H1 (cell line): ENCODE measurements at regions not wholly inside any gene's neighbourhood (a gene's known extent, or its start where the extent isn't known, plus 50 kb on each side); places are given as distances from the start of the nearest gene placed in this dataset.

Experiments used
- CTCF ChIA-PET: fragments of 300-600 bp; sonication (Branson Sonifier 250); formaldehyde crosslinking; loops from one replicate; lab custom pipeline; 2021; ENCODE audit not compliant: partially characterized antibody; lab: Charles Lee
- POLR2A ChIA-PET: fragments of 300-600 bp; sonication (Branson Sonifier 250); formaldehyde crosslinking; loops from one replicate; lab custom pipeline; 2021; ENCODE audit warnings: inconsistent platforms; ENCODE audit not compliant: partially characterized antibody; lab: Charles Lee
- DNase-seq, 2 experiments: peaks; one replicate each; pipeline versions ENCODE4 v3.0.0 to v3.0.0-alpha.2; 2010 to 2022; ENCODE audit warnings: low spot score in 2 of 2, low read depth in 1 of 2, mixed read lengths in 1 of 2
- FAIRE-seq: peaks from 2 replicates; lab custom pipeline; 2011; peaks lifted over from hg19 to GRCh38; lab: Jason Lieb, UNC
- H2AFZ ChIP-seq: 2 replicates; pipeline ENCODE4 v1.8.1; 2012; ENCODE audit warnings: low read length, inconsistent platforms
- H2AK5ac ChIP-seq: 2 replicates; pipeline ENCODE4 v1.6.1; 2013; ENCODE audit warnings: low read depth, low read length
- H2BK120ac ChIP-seq: replicated peaks from 2 replicates; pipeline ENCODE3; 2013; ENCODE audit warnings: low read depth, low read length, inconsistent platforms
- H2BK12ac ChIP-seq: 2 replicates; pipeline ENCODE4 v1.6.1; 2013; ENCODE audit warnings: low read depth, low read length
- H2BK15ac ChIP-seq: 2 replicates; pipeline ENCODE4 v1.6.1; 2013; ENCODE audit warnings: low read length
- H2BK20ac ChIP-seq: 2 replicates; pipeline ENCODE4 v1.6.1; 2013; ENCODE audit warnings: low read length
- H2BK5ac ChIP-seq: 2 replicates; pipeline ENCODE4 v1.6.1; 2013; ENCODE audit warnings: low read depth, low read length
- H3K14ac ChIP-seq: 2 replicates; pipeline ENCODE4 v1.6.1; 2013; ENCODE audit warnings: inconsistent platforms; ENCODE audit not compliant: insufficient read length
- H3K18ac ChIP-seq: 2 replicates; pipeline ENCODE4 v1.6.1; 2013; ENCODE audit warnings: low read length; ENCODE audit errors: extremely low read depth
- H3K23ac ChIP-seq: 2 replicates; pipeline ENCODE4 v1.6.1; 2013; ENCODE audit warnings: inconsistent platforms; ENCODE audit not compliant: insufficient read length
- H3K23me2 ChIP-seq: 2 replicates; pipeline ENCODE4 v1.6.1; 2013; ENCODE audit warnings: low read depth, low read length
- H3K27ac ChIP-seq: 2 replicates; pipeline ENCODE4 v1.6.1; 2011; ENCODE audit warnings: low read depth, low read length, inconsistent platforms
- H3K27me3 ChIP-seq, 4 experiments: replicated peaks in 1 of 4; 1 replicate in 1 of 4; 2 replicates in 3 of 4; pipeline versions ENCODE4 v1.6.1 to v1.8.1; 2011 to 2013; ENCODE audit warnings: low read length in 3 of 4, mild to moderate bottlenecking in 3 of 4, inconsistent platforms in 2 of 4, mixed read lengths in 2 of 4, moderate library complexity in 1 of 4; ENCODE audit not compliant: control insufficient read depth in 3 of 4, insufficient read depth in 3 of 4; ENCODE audit errors: extremely low read depth in 1 of 4
- H3K36me3 ChIP-seq, 4 experiments: 2 replicates each; pipeline versions ENCODE4 v1.6.1 to v1.8.1; 2011 to 2013; ENCODE audit warnings: mild to moderate bottlenecking in 4 of 4, low read length in 3 of 4, moderate library complexity in 2 of 4, control low read depth in 1 of 4, inconsistent platforms in 1 of 4; ENCODE audit not compliant: insufficient read depth in 4 of 4, control insufficient read depth in 2 of 4
- H3K4ac ChIP-seq: replicated peaks from 2 replicates; pipeline ENCODE3; 2013; ENCODE audit warnings: low read length, low read depth, mixed read lengths, inconsistent platforms; ENCODE audit not compliant: insufficient read length
- H3K4me1 ChIP-seq, 4 experiments: replicated peaks in 1 of 4; 1 replicate in 1 of 4; 2 replicates in 3 of 4; pipeline versions ENCODE4 v1.6.1 to v1.8.1; 2011 to 2013; ENCODE audit warnings: low read length in 3 of 4, inconsistent platforms in 2 of 4, mixed read lengths in 1 of 4; ENCODE audit not compliant: insufficient read depth in 4 of 4, control insufficient read depth in 3 of 4
- H3K4me2 ChIP-seq, 2 experiments: 2 replicates each; pipeline versions ENCODE4 v1.6.1 to v1.8.1; 2011 to 2013; ENCODE audit warnings: low read depth in 2 of 2, low read length in 2 of 2, control low read depth in 1 of 2, inconsistent platforms in 1 of 2, mild to moderate bottlenecking in 1 of 2; ENCODE audit not compliant: insufficient read depth in 1 of 2
- H3K4me3 ChIP-seq, 4 experiments: fragments of 200-600, 300-600 bp in 1 of 4; sonication (generic), shearing (Covaris generic), sonication (Bioruptor Twin) in 1 of 4; 2 replicates each; pipeline versions ENCODE4 v1.5.1 to v1.8.1; 2011 to 2016; ENCODE audit warnings: low read length in 4 of 4, low read depth in 3 of 4, control low read depth in 2 of 4, inconsistent platforms in 2 of 4, mild to moderate bottlenecking in 2 of 4, mixed read lengths in 1 of 4, moderate library complexity in 1 of 4; ENCODE audit not compliant: insufficient read depth in 2 of 4; ENCODE audit errors: extremely low read depth in 1 of 4
- H3K56ac ChIP-seq: replicated peaks from 2 replicates; pipeline ENCODE3; 2013; ENCODE audit warnings: low read depth, mild to moderate bottlenecking, mixed read lengths, low read length, inconsistent platforms; ENCODE audit not compliant: insufficient read length
- H3K79me1 ChIP-seq: 2 replicates; pipeline ENCODE4 v1.6.1; 2013; ENCODE audit warnings: low read depth, low read length, control low read depth
- H3K79me2 ChIP-seq, 2 experiments: 2 replicates each; pipeline versions ENCODE4 v1.6.1 to v1.8.1; 2012 to 2013; ENCODE audit warnings: low read length in 2 of 2, mild to moderate bottlenecking in 2 of 2, inconsistent platforms in 1 of 2; ENCODE audit not compliant: insufficient read depth in 2 of 2, control insufficient read depth in 1 of 2
- H3K9ac ChIP-seq, 4 experiments: replicated peaks in 1 of 4; 1 replicate in 1 of 4; 2 replicates in 3 of 4; pipeline versions ENCODE4 v1.6.1 to v1.8.1; 2011 to 2013; ENCODE audit warnings: low read depth in 3 of 4, low read length in 3 of 4, control low read depth in 2 of 4, mild to moderate bottlenecking in 2 of 4, moderate library complexity in 2 of 4, inconsistent platforms in 1 of 4; ENCODE audit errors: extremely low read depth in 1 of 4
- H3K9me3 ChIP-seq, 2 experiments: 2 replicates each; pipeline versions ENCODE4 v1.6.1 to v1.8.1; 2012 to 2013; ENCODE audit warnings: mild to moderate bottlenecking in 2 of 2, moderate library complexity in 2 of 2, control low read depth in 1 of 2, inconsistent platforms in 1 of 2, low read depth in 1 of 2, low read length in 1 of 2, mixed read lengths in 1 of 2; ENCODE audit not compliant: insufficient read depth in 2 of 2
- H4K20me1 ChIP-seq, 2 experiments: replicated peaks in 1 of 2; 2 replicates each; pipeline versions ENCODE3 to v1.8.1; 2011 to 2013; ENCODE audit warnings: inconsistent platforms in 2 of 2, low read length in 2 of 2, mild to moderate bottlenecking in 1 of 2; ENCODE audit not compliant: insufficient read depth in 2 of 2, control insufficient read depth in 1 of 2
- H4K5ac ChIP-seq: 2 replicates; pipeline ENCODE4 v1.6.1; 2013; ENCODE audit warnings: low read length, low read depth, mixed read lengths, inconsistent platforms; ENCODE audit not compliant: insufficient read length
- H4K8ac ChIP-seq: 2 replicates; pipeline ENCODE4 v1.8.0; 2013; ENCODE audit warnings: mild to moderate bottlenecking, moderate library complexity, low read length, inconsistent platforms; ENCODE audit not compliant: insufficient read depth; ENCODE audit errors: extremely low read depth
- H4K91ac ChIP-seq: replicated peaks from 2 replicates; pipeline ENCODE3; 2013; ENCODE audit warnings: low read length, mixed read lengths, inconsistent platforms; ENCODE audit not compliant: insufficient read length
- ASH2L ChIP-seq: fragments of 200-600, 300-600 bp; sonication (generic); IDR thresholded peaks from one replicate; pipeline ENCODE4 v1.7.1; 2017; ENCODE audit warnings: low read length
- CBX8 ChIP-seq: fragments of 300-800, 300-1000 bp; sonication (generic); IDR thresholded peaks from 2 replicates; pipeline ENCODE4 v1.7.1; 2016; ENCODE audit warnings: low read depth, low read length, borderline replicate concordance
- CREB1 ChIP-seq: IDR thresholded peaks from 2 replicates; pipeline ENCODE4 v1.6.1; 2012; ENCODE audit warnings: inconsistent platforms
- EZH2 ChIP-seq: fragments of 200-600 bp; sonication (generic); IDR thresholded peaks from 2 replicates; pipeline ENCODE4 v1.7.1; 2012; ENCODE audit warnings: low read depth, mild to moderate bottlenecking, moderate library complexity, low read length, inconsistent platforms; ENCODE audit not compliant: severe bottlenecking
- GTF2F1 ChIP-seq: IDR thresholded peaks from 2 replicates; pipeline ENCODE4 v1.6.1; 2012; ENCODE audit warnings: low read depth, low read length, improper control_type of control experiment, borderline replicate concordance
- HDAC2 ChIP-seq, 2 experiments: fragments of 300-600 bp in 1 of 2; sonication (generic) in 1 of 2; IDR thresholded peaks; 2 replicates each; pipeline ENCODE4 v1.6.1; 2011 to 2012; ENCODE audit warnings: low read depth in 2 of 2, low read length in 2 of 2, mild to moderate bottlenecking in 2 of 2, moderate library complexity in 2 of 2, borderline replicate concordance in 1 of 2, inconsistent platforms in 1 of 2
- MAFK ChIP-seq: IDR thresholded peaks from 2 replicates; pipeline ENCODE4 v1.6.1; 2012; ENCODE audit warnings: low read depth, mild to moderate bottlenecking, improper control_type of control experiment, low read length
- POU5F1 ChIP-seq: IDR thresholded peaks from 2 replicates; pipeline ENCODE4 v1.6.1; 2011; ENCODE audit warnings: low read depth, mild to moderate bottlenecking, low read length, moderate library complexity
- SIRT6 ChIP-seq: IDR thresholded peaks from one replicate; pipeline ENCODE4 v1.7.1; 2012; ENCODE audit warnings: low read length, inconsistent platforms
- SUZ12 ChIP-seq: fragments of 200-600 bp; sonication (generic); IDR thresholded peaks from 2 replicates; pipeline ENCODE4 v1.6.1; 2012; ENCODE audit warnings: mild to moderate bottlenecking, inconsistent platforms, low read length, moderate library complexity, mixed read lengths
- TAF1 ChIP-seq: IDR thresholded peaks from 2 replicates; pipeline ENCODE4 v1.6.1; 2011; ENCODE audit warnings: mild to moderate bottlenecking, low read depth, low read length
- TBP ChIP-seq: IDR thresholded peaks from 2 replicates; pipeline ENCODE4 v1.6.1; 2011; ENCODE audit warnings: low read depth, low read length, improper control_type of control experiment
- TCF12 ChIP-seq: IDR thresholded peaks from 2 replicates; pipeline ENCODE4 v1.6.1; 2011; ENCODE audit warnings: low read depth, mild to moderate bottlenecking, low read length
- WGBS, 2 experiments: shearing (Covaris generic) in 1 of 2; methylation state at CpG; one replicate each; pipeline versions ENCODE4 v1.1.6 to v1.1.7; 2013 to 2015; ENCODE audit warnings: low lambda C conversion rate in 2 of 2, mixed read lengths in 2 of 2, inconsistent platforms in 1 of 2, low coverage in 1 of 2, missing lambda C conversion rate in 1 of 2; ENCODE audit not compliant: insufficient replicate concordance in 2 of 2, insufficient coverage in 1 of 2, insufficient read length in 1 of 2; ENCODE audit errors: extremely low coverage in 1 of 2, missing lambda C conversion rate in 1 of 2; 5-methylcytosine and 5-hydroxymethylcytosine counted together

DNA sequence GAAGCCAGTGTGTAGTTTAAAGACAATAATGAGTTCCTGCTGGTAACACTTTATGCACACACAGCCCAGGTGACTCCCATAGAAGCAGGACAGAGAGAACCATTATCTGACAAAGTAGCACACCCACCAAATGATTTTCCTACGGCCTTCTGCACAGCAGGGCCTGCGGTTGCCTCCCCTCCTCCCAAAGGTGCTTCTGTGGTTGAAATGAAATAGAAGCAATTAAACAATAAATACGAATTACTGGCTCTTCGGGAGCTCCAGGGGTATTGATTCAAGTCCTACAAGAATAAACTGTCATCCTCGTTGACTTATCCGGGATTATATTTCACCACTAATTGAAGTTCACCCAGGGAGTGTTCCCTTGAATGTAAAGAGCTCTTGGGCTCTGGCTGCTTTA, 172.1 kb downstream of the ACTR3B start:
- Histone ChIP-seq H2BK12ac (no peak overlapping the region), H3K4me1 (peaks cover 0 to 14% (median 3%) of the 10 kb centered on the region in 4 experiments; a peak in 3 of 7 replicates), H2AFZ (no peak overlapping the region), H3K4ac (no peak overlapping the region), H3K4me2 (no peak overlapping the region), H3K79me1 (no peaks in the 10 kb centered on the region), H3K36me3 (no peaks in the 10 kb centered on the region), H2BK5ac (no peak overlapping the region), H2BK15ac (no peak overlapping the region), H2BK120ac (no peak overlapping the region), H4K5ac (no peak overlapping the region), H4K91ac (no peak overlapping the region), H3K14ac (no peak overlapping the region), H3K9me3 (no peaks in the 10 kb centered on the region), H3K9ac (no peak overlapping the region), H2AK5ac (no peak overlapping the region), H3K18ac (no peak overlapping the region), H3K56ac (no peak overlapping the region), H3K79me2 (no peaks in the 10 kb centered on the region), H3K27me3 (no peaks in the 10 kb centered on the region), H3K27ac (no peak overlapping the region), H3K23ac (no peak overlapping the region), H3K4me3 (no peak overlapping the region), H3K23me2 (no peaks in the 10 kb centered on the region), H4K8ac (no peak overlapping the region), H4K20me1 (no peaks in the 10 kb centered on the region), H2BK20ac (no peak overlapping the region)
- FAIRE-seq, result no peak
- WGBS, 2 experiments, result 92% methylated on average over 5 of the region's 6 CpGs; no CpG with 5 or more reads in 1 of the 2 experiments
- POLR2A ChIA-PET, result no interaction called here
- TF ChIP-seq SUZ12 (no peak), POU5F1 (no peak), TCF12 (no peak), ASH2L (no peak), CREB1 (no peak), HDAC2 (IDR thresholded peaks at IDR 0.05; ENCODE audit: borderline replicate concordance in 1 of 2, low read depth in 2 of 2, low read length in 2 of 2) (no peak), CBX8 (no peak), MAFK (no peak), TBP (no peak), GTF2F1 (no peak), EZH2 (no peak), SIRT6 (no peak), TAF1 (no peak)
- CTCF ChIA-PET, result interaction anchor here (1.3 to 1.9 kb wide), 2 partner anchors 8 to 28 kb away, joined by 5 to 8 read pairs; no protein-coding TSS in a partner anchor
- no peak for DNase-seq
